ENCODE measurements at regions not wholly inside any gene's neighbourhood (a gene's known extent, or its start where the extent isn't known, plus 50 kb on each side); places are given as distances from the start of the nearest gene placed in this dataset.
"Not testable (repeated sequence)": the region's sequence is repeated elsewhere in the genome, so short reads cannot be mapped to it uniquely, and the experiment has no call there.

DNA sequence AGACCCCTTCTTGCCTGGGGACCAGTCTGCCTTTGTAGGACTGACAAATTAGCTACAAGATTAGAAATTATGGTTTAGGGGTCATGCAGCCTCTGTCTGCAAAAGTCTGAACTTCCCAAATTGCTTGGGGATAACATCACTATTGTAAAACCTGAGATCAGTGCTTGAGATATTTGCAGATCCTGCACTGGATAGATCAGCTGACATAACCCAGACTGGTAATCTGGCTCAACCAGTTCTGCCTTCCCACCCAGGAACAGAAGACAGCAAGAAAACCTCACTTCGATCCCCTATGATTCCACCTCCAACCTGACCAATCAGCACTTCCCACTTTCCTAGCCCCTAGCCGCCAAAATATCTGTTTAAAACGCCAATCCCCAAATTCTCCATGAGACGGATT lies 202.8 kb upstream of the DIAPH2 start:
- no peak for ATAC-seq
- TF ChIP-seq, protein P1, sequence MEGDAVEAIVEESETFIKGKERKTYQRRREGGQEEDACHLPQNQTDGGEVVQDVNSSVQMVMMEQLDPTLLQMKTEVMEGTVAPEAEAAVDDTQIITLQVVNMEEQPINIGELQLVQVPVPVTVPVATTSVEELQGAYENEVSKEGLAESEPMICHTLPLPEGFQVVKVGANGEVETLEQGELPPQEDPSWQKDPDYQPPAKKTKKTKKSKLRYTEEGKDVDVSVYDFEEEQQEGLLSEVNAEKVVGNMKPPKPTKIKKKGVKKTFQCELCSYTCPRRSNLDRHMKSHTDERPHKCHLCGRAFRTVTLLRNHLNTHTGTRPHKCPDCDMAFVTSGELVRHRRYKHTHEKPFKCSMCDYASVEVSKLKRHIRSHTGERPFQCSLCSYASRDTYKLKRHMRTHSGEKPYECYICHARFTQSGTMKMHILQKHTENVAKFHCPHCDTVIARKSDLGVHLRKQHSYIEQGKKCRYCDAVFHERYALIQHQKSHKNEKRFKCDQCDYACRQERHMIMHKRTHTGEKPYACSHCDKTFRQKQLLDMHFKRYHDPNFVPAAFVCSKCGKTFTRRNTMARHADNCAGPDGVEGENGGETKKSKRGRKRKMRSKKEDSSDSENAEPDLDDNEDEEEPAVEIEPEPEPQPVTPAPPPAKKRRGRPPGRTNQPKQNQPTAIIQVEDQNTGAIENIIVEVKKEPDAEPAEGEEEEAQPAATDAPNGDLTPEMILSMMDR (IDR thresholded peaks at IDR 0.05): no peak
- H3K27ac ChIP-seq (ENCODE audit: low read length): no peak overlapping the region
- Mint-ChIP-seq H3K27ac (no peak overlapping the region), H3K9me3 (peaks cover 0 to 2% of the 10 kb centered on the region in 2 donors), H3K4me1 (no peaks in the 10 kb centered on the region), H3K36me3 (no peaks in the 10 kb centered on the region), H3K4me3 (no peak overlapping the region), H3K27me3 (ENCODE audit: low read depth in 2 of 2) (no peaks in the 10 kb centered on the region)
- H3K4me3 ChIP-seq (ENCODE audit: low read length): no peak overlapping the region
- H3K36me3 ChIP-seq (ENCODE audit: control insufficient read depth, insufficient read depth, low read length): no peaks in the 10 kb centered on the region
- no peaks in the 10 kb centered on the region for H3K27me3 ChIP-seq (ENCODE audit: control insufficient read depth, insufficient read depth, low read length)
- WGBS (ENCODE audit: insufficient coverage): 86% methylated on average over 3 of the region's 4 CpGs
- H3K9me3 ChIP-seq (ENCODE audit: control insufficient read depth, insufficient read depth, low read length): no peaks in the 10 kb centered on the region
- no peaks in the 10 kb centered on the region for H3K4me1 ChIP-seq (ENCODE audit: control insufficient read depth, insufficient read depth, low read length)
- DNase-seq: no peak
- intact Hi-C loops (cut with micrococcal nuclease): no loop called here

DNA sequence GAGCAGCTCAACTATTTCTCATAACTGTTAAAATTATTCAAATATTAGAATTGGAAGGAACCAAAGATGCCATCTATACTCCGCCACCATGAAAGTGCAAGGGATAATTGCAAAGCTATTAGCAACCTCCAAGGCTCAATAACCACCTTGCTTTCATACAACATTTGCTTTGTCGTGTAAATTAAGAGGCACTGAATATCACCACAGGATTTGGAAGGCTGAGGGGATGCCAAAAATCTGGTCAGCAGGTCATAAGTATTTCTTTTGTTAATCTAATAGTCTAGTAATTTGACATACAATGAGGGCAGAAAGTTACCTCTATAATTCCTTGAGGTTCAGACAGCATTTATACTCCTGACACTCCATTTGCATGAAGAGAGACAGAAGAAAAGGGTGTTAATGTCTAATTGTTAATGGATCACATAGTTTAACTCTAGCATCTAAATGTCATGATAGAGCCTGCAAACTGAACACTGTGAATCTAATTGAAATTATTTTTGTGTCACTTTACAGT lies 200.9 kb upstream of the DIAPH2 start:
- Histone ChIP-seq H3K27me3 (ENCODE audit: control insufficient read depth, insufficient read depth, low read length) (no peaks in the 10 kb centered on the region), H3K9me3 (ENCODE audit: control insufficient read depth, insufficient read depth, low read length) (no peaks in the 10 kb centered on the region), H3K36me3 (ENCODE audit: control insufficient read depth, insufficient read depth, low read length) (no peaks in the 10 kb centered on the region), H3K4me1 (ENCODE audit: control insufficient read depth, insufficient read depth, low read length) (no peaks in the 10 kb centered on the region), H3K27ac (ENCODE audit: low read length) (no peak overlapping the region), H3K4me3 (ENCODE audit: low read length) (no peak overlapping the region)
- Mint-ChIP-seq H3K27me3 (ENCODE audit: low read depth in 2 of 2) (no peaks in the 10 kb centered on the region), H3K4me1 (no peaks in the 10 kb centered on the region), H3K9me3 (peaks cover 2% of the 10 kb centered on the region in 2 donors), H3K4me3 (no peak overlapping the region), H3K27ac (no peak overlapping the region), H3K36me3 (no peaks in the 10 kb centered on the region)
- WGBS (ENCODE audit: insufficient coverage): no CpG with 5 or more reads among the region's 2 CpGs
- ATAC-seq (no peak), DNase-seq (no peak)
- TF ChIP-seq, protein P1 (IDR thresholded peaks at IDR 0.05): no peak
- intact Hi-C loops (cut with micrococcal nuclease): no loop called here

DNA sequence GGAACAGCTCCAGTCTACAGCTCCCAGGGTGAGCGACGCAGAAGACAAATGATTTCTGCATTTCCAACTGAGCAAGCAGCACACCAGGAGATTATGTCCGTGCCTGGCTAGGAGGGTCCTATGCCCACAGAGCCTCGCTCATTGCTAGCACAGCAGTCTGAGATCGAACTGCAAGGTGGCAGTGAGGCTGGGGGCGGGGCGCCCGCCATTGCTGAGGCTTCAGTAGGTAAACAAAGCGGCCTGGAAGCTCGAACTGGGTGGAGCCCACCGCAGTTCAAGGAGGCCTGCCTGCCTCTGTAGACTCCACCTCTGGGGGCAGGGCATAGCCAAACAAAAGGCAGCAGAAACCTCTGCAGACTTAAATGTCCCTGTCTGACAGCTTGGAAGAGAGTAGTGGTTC lies 198.0 kb upstream of the DIAPH2 start:
- H3K4me1 ChIP-seq (ENCODE audit: control insufficient read depth, insufficient read depth, low read length); H3K4me3 ChIP-seq (ENCODE audit: low read length); H3K27me3 Mint-ChIP-seq (ENCODE audit: low read depth in 2 of 2); H3K9me3 ChIP-seq (ENCODE audit: control insufficient read depth, insufficient read depth, low read length); intact Hi-C loops (cut with micrococcal nuclease); H3K4me3 Mint-ChIP-seq; H3K27ac Mint-ChIP-seq; H3K9me3 Mint-ChIP-seq; H3K36me3 Mint-ChIP-seq; H3K36me3 ChIP-seq (ENCODE audit: control insufficient read depth, insufficient read depth, low read length); DNase-seq; H3K4me1 Mint-ChIP-seq; H3K27me3 ChIP-seq (ENCODE audit: control insufficient read depth, insufficient read depth, low read length); ATAC-seq; H3K27ac ChIP-seq (ENCODE audit: low read length): not testable (repeated sequence)
- 93% methylated on average over 6 of the region's 11 CpGs for WGBS (ENCODE audit: insufficient coverage)

DNA sequence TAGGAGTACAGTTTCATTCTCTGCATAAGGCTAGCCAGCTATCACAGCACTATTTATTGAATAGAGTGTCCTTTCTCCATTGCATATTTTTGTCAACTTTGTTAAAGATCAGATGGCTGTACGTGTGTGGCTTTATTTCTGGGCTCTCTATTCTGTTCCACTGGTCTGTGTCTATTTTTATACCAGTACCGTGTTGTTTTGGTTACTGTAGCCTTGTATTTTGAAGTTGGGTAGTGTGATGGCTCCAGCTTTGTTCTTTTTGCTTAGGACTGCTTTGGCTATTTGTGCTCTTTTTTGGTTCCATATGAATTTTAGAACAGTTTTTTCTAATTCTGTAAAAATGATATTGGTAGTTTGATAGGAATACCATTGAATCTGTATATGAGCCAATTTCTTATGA lies 182.1 kb upstream of the DIAPH2 start:
- H3K9me3 Mint-ChIP-seq: peaks cover 0 to 2% of the 10 kb centered on the region in 2 donors
- H3K36me3 Mint-ChIP-seq: no peaks in the 10 kb centered on the region
- ATAC-seq (no peak), DNase-seq (no peak)
- Histone ChIP-seq H3K9me3 (ENCODE audit: control insufficient read depth, insufficient read depth, low read length) (no peaks in the 10 kb centered on the region), H3K4me1 (ENCODE audit: control insufficient read depth, insufficient read depth, low read length) (no peaks in the 10 kb centered on the region), H3K27ac (ENCODE audit: low read length) (no peak overlapping the region), H3K4me3 (ENCODE audit: low read length) (no peak overlapping the region), H3K27me3 (ENCODE audit: control insufficient read depth, insufficient read depth, low read length) (no peaks in the 10 kb centered on the region), H3K36me3 (ENCODE audit: control insufficient read depth, insufficient read depth, low read length) (no peaks in the 10 kb centered on the region)
- 50% methylated on average over 1 of the region's 2 CpGs for WGBS (ENCODE audit: insufficient coverage)
- no peak overlapping the region for H3K4me3 Mint-ChIP-seq
- no peaks in the 10 kb centered on the region for H3K27me3 Mint-ChIP-seq (ENCODE audit: low read depth in 2 of 2)
- no peaks in the 10 kb centered on the region for H3K4me1 Mint-ChIP-seq
- intact Hi-C loops (cut with micrococcal nuclease): no loop called here
- no peak overlapping the region for H3K27ac Mint-ChIP-seq
- TF ChIP-seq, protein P1 (IDR thresholded peaks at IDR 0.05): no peak

DNA sequence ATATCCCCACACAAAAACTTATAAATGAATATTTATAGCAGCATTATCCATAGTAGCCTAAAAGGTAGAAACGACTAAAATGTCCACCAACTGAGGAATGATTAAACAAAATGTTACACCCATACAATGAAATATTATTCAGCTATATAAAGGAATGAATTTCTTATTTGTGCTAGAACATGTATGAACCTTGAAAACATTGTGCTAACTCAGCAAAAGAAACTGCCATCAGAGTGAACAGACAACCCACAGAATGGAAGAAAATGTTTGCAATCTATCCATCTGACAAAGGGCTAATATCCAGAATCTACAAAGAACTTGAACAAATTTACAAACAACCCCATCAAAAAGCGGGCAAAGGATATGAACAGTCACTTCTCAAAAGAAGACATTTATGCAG lies 155.3 kb upstream of the DIAPH2 start:
- intact Hi-C loops (cut with micrococcal nuclease); H3K27me3 Mint-ChIP-seq (ENCODE audit: low read depth in 2 of 2); H3K9me3 Mint-ChIP-seq; H3K9me3 ChIP-seq (ENCODE audit: control insufficient read depth, insufficient read depth, low read length); H3K36me3 Mint-ChIP-seq; H3K4me3 ChIP-seq (ENCODE audit: low read length); H3K4me1 ChIP-seq (ENCODE audit: control insufficient read depth, insufficient read depth, low read length); H3K27me3 ChIP-seq (ENCODE audit: control insufficient read depth, insufficient read depth, low read length); H3K36me3 ChIP-seq (ENCODE audit: control insufficient read depth, insufficient read depth, low read length); DNase-seq; ATAC-seq; H3K4me1 Mint-ChIP-seq; H3K4me3 Mint-ChIP-seq; H3K27ac ChIP-seq (ENCODE audit: low read length); H3K27ac Mint-ChIP-seq: not testable (repeated sequence)
- 83% methylated on average over 1 of the region's 2 CpGs for WGBS (ENCODE audit: insufficient coverage)
